Fibroblast of lung (primary cell): ENCODE measurements at regions not wholly inside any gene's neighbourhood (a gene's known extent, or its start where the extent isn't known, plus 50 kb on each side); places are given as distances from the start of the nearest gene placed in this dataset.
A peak's percentile ranks its signal among the peaks of the same experiment; 100 is the strongest.

Source experiments
- DNase-seq, 2 donors: peaks; one replicate each; pipeline versions ENCODE4 v3.0.0 to v3.0.0-alpha.2; 2010; ENCODE audit warnings: low read depth in 2 of 2
- H2AFZ ChIP-seq: 2 replicates; pipeline ENCODE4 v1.5.1; 2012; ENCODE audit warnings: low read length, control low read depth, inconsistent platforms
- H3K27ac ChIP-seq: 2 replicates; pipeline ENCODE4 v1.5.1; 2011; ENCODE audit warnings: low read length, control low read depth; ENCODE audit not compliant: insufficient read depth
- H3K27me3 ChIP-seq: 2 replicates; pipeline ENCODE4 v1.5.1; 2011; ENCODE audit warnings: mild to moderate bottlenecking, low read length; ENCODE audit not compliant: control insufficient read depth, insufficient read depth
- H3K36me3 ChIP-seq: 2 replicates; pipeline ENCODE4 v1.5.1; 2011; ENCODE audit warnings: low read length; ENCODE audit not compliant: control insufficient read depth, insufficient read depth
- H3K4me1 ChIP-seq: 2 replicates; pipeline ENCODE4 v1.5.1; 2011; ENCODE audit warnings: low read length; ENCODE audit not compliant: control insufficient read depth, insufficient read depth; ENCODE audit errors: extremely low read depth
- H3K4me2 ChIP-seq: 2 replicates; pipeline ENCODE4 v1.5.1; 2011; ENCODE audit warnings: low read length, control low read depth; ENCODE audit not compliant: insufficient read depth; ENCODE audit errors: extremely low read depth
- H3K4me3 ChIP-seq, 4 experiments: fragments of 200-600 bp in 1 of 4; sonication (generic) in 1 of 4; replicated peaks in 1 of 4; 2 replicates each; pipeline ENCODE4 v1.5.1; 2011 to 2016; ENCODE audit warnings: low read length in 4 of 4, low read depth in 3 of 4, mild to moderate bottlenecking in 3 of 4, control low read depth in 2 of 4, inconsistent platforms in 1 of 4, mixed read lengths in 1 of 4; ENCODE audit not compliant: insufficient read depth in 1 of 4; ENCODE audit errors: control extremely low read depth in 1 of 4
- H3K79me2 ChIP-seq: 2 replicates; pipeline ENCODE4 v1.5.1; 2012; ENCODE audit warnings: mild to moderate bottlenecking, low read length, inconsistent platforms; ENCODE audit not compliant: control insufficient read depth, insufficient read depth
- H3K9ac ChIP-seq: 2 replicates; pipeline ENCODE4 v1.5.1; 2011; ENCODE audit warnings: mild to moderate bottlenecking, low read length, control low read depth; ENCODE audit not compliant: insufficient read depth
- H3K9me3 ChIP-seq: 2 replicates; pipeline ENCODE4 v1.5.1; 2012; ENCODE audit warnings: low read depth, low read length; ENCODE audit not compliant: control insufficient read depth, insufficient read depth
- H4K20me1 ChIP-seq: 2 replicates; pipeline ENCODE4 v1.5.1; 2011; ENCODE audit warnings: low read length; ENCODE audit not compliant: control insufficient read depth, insufficient read depth; ENCODE audit errors: extremely low read depth
- CTCF ChIP-seq, 2 donors: IDR thresholded peaks in 1 of 2; conservative IDR thresholded peaks in 1 of 2; 1 replicate in 1 of 2; 2 replicates in 1 of 2; pipeline ENCODE4 v1.5.1; 2011 to 2012; ENCODE audit warnings: low read length in 2 of 2, control low read depth in 1 of 2, inconsistent platforms in 1 of 2, low read depth in 1 of 2, mild to moderate bottlenecking in 1 of 2
- EZH2 ChIP-seq: IDR thresholded peaks from 2 replicates; pipeline ENCODE4 v1.5.1; 2012; ENCODE audit warnings: low read length, control low read depth, mild to moderate bottlenecking; ENCODE audit errors: missing control alignments

GRCh38 chr14:73770977-73771847 is 57.0 kb upstream of the PNMA1 start:
- DNase-seq: no peak
- H3K27ac ChIP-seq: no peak overlapping the region
- no peak overlapping the region for H3K4me2 ChIP-seq
- no peak overlapping the region for H3K9ac ChIP-seq
- no peak overlapping the region for H3K4me3 ChIP-seq
- TF ChIP-seq CTCF (conservative IDR thresholded peaks at IDR 0.05 in 1 of 2, IDR thresholded peaks at IDR 0.05 in 1 of 2; ENCODE audit: low read depth in 1 of 2, low read length in 2 of 2): no peak
- TF ChIP-seq EZH2: no peak
- H3K27me3 ChIP-seq: no peaks in the 10 kb centered on the region
- peaks cover 48% of the 10 kb centered on the region for H3K79me2 ChIP-seq
- H3K36me3 ChIP-seq: no peaks in the 10 kb centered on the region
- no peak overlapping the region for H2AFZ ChIP-seq
- H3K4me1 ChIP-seq: peaks cover 16% of the 10 kb centered on the region
- no peaks in the 10 kb centered on the region for H3K9me3 ChIP-seq
- no peaks in the 10 kb centered on the region for H4K20me1 ChIP-seq

- no peak overlapping the region for H3K4me2 ChIP-seq
- no peak overlapping the region for H3K27ac ChIP-seq
- peaks cover 40% of the 10 kb centered on the region for H3K79me2 ChIP-seq
- no peaks in the 10 kb centered on the region for H3K27me3 ChIP-seq
- no peak overlapping the region for H3K4me3 ChIP-seq
- TF ChIP-seq EZH2 (no peak), CTCF (conservative IDR thresholded peaks at IDR 0.05 in 1 of 2, IDR thresholded peaks at IDR 0.05 in 1 of 2; ENCODE audit: low read depth in 1 of 2, low read length in 2 of 2) (no peak)
- no peaks in the 10 kb centered on the region for H3K9me3 ChIP-seq
- no peak overlapping the region for H2AFZ ChIP-seq
- no peak overlapping the region for H3K9ac ChIP-seq
- no peak for DNase-seq
- no peaks in the 10 kb centered on the region for H4K20me1 ChIP-seq
- H3K4me1 ChIP-seq: peaks cover 14% of the 10 kb centered on the region
- H3K36me3 ChIP-seq: no peaks in the 10 kb centered on the region
These were observed 53.9 kb upstream of the PNMA1 start for GRCh38 chr14:73768107-73768506.

- Histone ChIP-seq H3K9me3 (no peaks in the 10 kb centered on the region), H3K79me2 (peaks cover 33% of the 10 kb centered on the region), H3K4me1 (peaks cover 22% of the 10 kb centered on the region), H4K20me1 (no peaks in the 10 kb centered on the region), H3K27me3 (no peaks in the 10 kb centered on the region), H3K36me3 (no peaks in the 10 kb centered on the region), H2AFZ (no peak overlapping the region), H3K4me3 (no peak overlapping the region), H3K4me2 (no peak overlapping the region), H3K27ac (no peak overlapping the region), H3K9ac (no peak overlapping the region)
- TF ChIP-seq CTCF (conservative IDR thresholded peaks at IDR 0.05 in 1 of 2, IDR thresholded peaks at IDR 0.05 in 1 of 2; ENCODE audit: low read depth in 1 of 2, low read length in 2 of 2): no peak
- no peak for TF ChIP-seq EZH2
- DNase-seq: peak in 1 of 2 donors; percentile 69
These were observed 50.5 kb upstream of the PNMA1 start for GRCh38 chr14:73764406-73765280.
